A673 (cell line): ENCODE measurements at regions not wholly inside any gene's neighbourhood (a gene's known extent, or its start where the extent isn't known, plus 50 kb on each side); places are given as distances from the start of the nearest gene placed in this dataset.

ENCODE experiments used
- CTCF ChIP-seq: fragments of 300-800, 200-600 bp; sonication (generic); conservative IDR thresholded peaks from 2 replicates; pipeline ENCODE4 v1.5.1; 2017; ENCODE audit warnings: low read depth, mild to moderate bottlenecking, antibody characterized with exemption, low read length, moderate library complexity, mixed read lengths
- EZH2 ChIP-seq: fragments of 200-600 bp; sonication (generic); IDR thresholded peaks from 2 replicates; pipeline ENCODE4 v1.6.1; 2017; ENCODE audit warnings: borderline replicate concordance, low read depth, mild to moderate bottlenecking, mixed read lengths, antibody characterized with exemption, low read length; ENCODE audit not compliant: poor library complexity, severe bottlenecking

GRCh38 chrX:5307416-5307815 lies 921.3 kb downstream of the NLGN4X start:
- TF ChIP-seq CTCF (no peak), EZH2 (no peak)
